DOHH2 (cell line): ENCODE measurements at regions not wholly inside any gene's neighbourhood (a gene's known extent, or its start where the extent isn't known, plus 50 kb on each side); places are given as distances from the start of the nearest gene placed in this dataset.

ENCODE experiments used
- H3F3A ChIP-seq: fragments of 200-600 bp; sonication (generic), shearing (Covaris generic); 2 replicates; pipeline ENCODE4 v1.6.0; 2016; ENCODE audit warnings: antibody characterized with exemption, mild to moderate bottlenecking; ENCODE audit not compliant: control insufficient read depth, insufficient read depth
- H3K27ac ChIP-seq: fragments of 200-600 bp; sonication (generic); 2 replicates; pipeline ENCODE4 v1.5.1; 2014; ENCODE audit warnings: low read depth, mild to moderate bottlenecking, low read length, moderate library complexity
- H3K27me3 ChIP-seq: fragments of 200-600 bp; sonication (generic); 2 replicates; pipeline ENCODE4 v1.6.1; 2014; ENCODE audit warnings: mild to moderate bottlenecking, low read length, mixed read lengths; ENCODE audit not compliant: control insufficient read depth
- H3K36me3 ChIP-seq: fragments of 200-600 bp; sonication (generic); 2 replicates; pipeline ENCODE4 v1.6.1; 2014; ENCODE audit warnings: mild to moderate bottlenecking, low read length, moderate library complexity, mixed read lengths; ENCODE audit not compliant: control insufficient read depth
- H3K4me1 ChIP-seq: fragments of 200-600 bp; sonication (generic); 2 replicates; pipeline ENCODE4 v1.6.1; 2014; ENCODE audit warnings: mild to moderate bottlenecking, low read length, mixed read lengths; ENCODE audit not compliant: control insufficient read depth
- H3K4me2 ChIP-seq: fragments of 200-600 bp; sonication (generic); 2 replicates; pipeline ENCODE4 v1.6.0; 2014; ENCODE audit warnings: mild to moderate bottlenecking, low read length, moderate library complexity
- H3K4me3 ChIP-seq: fragments of 200-600 bp; sonication (generic); 2 replicates; pipeline ENCODE4 v1.5.1; 2014; ENCODE audit warnings: mild to moderate bottlenecking, low read length, mixed read lengths
- H3K79me2 ChIP-seq: fragments of 200-600 bp; sonication (generic); 2 replicates; pipeline ENCODE4 v1.6.1; 2014; ENCODE audit warnings: mild to moderate bottlenecking, low read length, mixed read lengths; ENCODE audit not compliant: control insufficient read depth
- H3K9me2 ChIP-seq: fragments of 200-600 bp; sonication (generic); replicated peaks from 2 replicates; pipeline ENCODE4 v1.6.1; 2014; ENCODE audit warnings: mild to moderate bottlenecking, low read length, mixed read lengths; ENCODE audit not compliant: control insufficient read depth
- H3K9me3 ChIP-seq: fragments of 200-600 bp; sonication (generic); 2 replicates; pipeline ENCODE4 v1.6.1; 2014; ENCODE audit warnings: antibody characterized with exemption, low read length, mixed read lengths; ENCODE audit not compliant: control insufficient read depth, insufficient read depth
- H4K20me1 ChIP-seq: fragments of 200-600 bp; sonication (generic); 2 replicates; pipeline ENCODE4 v1.6.0; 2014; ENCODE audit warnings: low read depth, mild to moderate bottlenecking, antibody characterized with exemption, low read length, moderate library complexity; ENCODE audit not compliant: control insufficient read depth, insufficient read depth
- EZH2phosphoT487 ChIP-seq: fragments of 200-600 bp; sonication (generic); IDR thresholded peaks from 2 replicates; pipeline ENCODE4 v1.6.1; 2017; ENCODE audit warnings: borderline replicate concordance, mild to moderate bottlenecking, antibody characterized with exemption, low read length, moderate library complexity, mixed read lengths
- TF ChIP-seq, protein P1 (sequence below): fragments of 200-600 bp; sonication (generic); IDR thresholded peaks from one replicate; pipeline ENCODE4 v1.5.1; 2014; ENCODE audit warnings: antibody characterized with exemption, mild to moderate bottlenecking, low read depth, low read length; ENCODE audit not compliant: poor library complexity, severe bottlenecking

DNA sequence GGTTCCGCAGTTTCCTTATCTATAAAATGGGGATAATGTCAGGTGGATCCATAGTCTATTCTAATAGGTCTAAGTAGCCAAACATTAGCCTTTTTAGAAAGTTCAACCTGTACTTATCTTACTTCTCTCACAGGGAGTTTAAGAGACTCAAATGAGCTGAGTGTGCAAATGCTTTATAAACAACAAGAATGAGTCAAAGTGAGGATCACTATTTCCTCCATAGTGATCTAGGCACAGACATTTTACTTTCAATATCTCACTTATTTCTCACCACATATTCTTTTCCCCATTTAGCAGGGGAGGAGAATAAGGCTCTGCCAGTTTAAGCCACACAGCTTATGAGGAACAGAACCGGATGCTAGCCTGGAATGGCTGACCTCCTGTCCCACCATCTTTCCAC is 92.1 kb upstream of the LMO4 start:
- H3K79me2 ChIP-seq: no peaks in the 10 kb centered on the region
- 0 out of 2 replicates have a peak, but pooled peaks cover 3% of the 10 kb centered on the region for H3K27me3 ChIP-seq
- H3K4me3 ChIP-seq: no peak overlapping the region
- no peak overlapping the region for H3K4me2 ChIP-seq
- H3K4me1 ChIP-seq: peaks cover 4% of the 10 kb centered on the region; the same call in 1 of the 2 replicates
- no peaks in the 10 kb centered on the region for H3K9me3 ChIP-seq
- TF ChIP-seq, protein P1, sequence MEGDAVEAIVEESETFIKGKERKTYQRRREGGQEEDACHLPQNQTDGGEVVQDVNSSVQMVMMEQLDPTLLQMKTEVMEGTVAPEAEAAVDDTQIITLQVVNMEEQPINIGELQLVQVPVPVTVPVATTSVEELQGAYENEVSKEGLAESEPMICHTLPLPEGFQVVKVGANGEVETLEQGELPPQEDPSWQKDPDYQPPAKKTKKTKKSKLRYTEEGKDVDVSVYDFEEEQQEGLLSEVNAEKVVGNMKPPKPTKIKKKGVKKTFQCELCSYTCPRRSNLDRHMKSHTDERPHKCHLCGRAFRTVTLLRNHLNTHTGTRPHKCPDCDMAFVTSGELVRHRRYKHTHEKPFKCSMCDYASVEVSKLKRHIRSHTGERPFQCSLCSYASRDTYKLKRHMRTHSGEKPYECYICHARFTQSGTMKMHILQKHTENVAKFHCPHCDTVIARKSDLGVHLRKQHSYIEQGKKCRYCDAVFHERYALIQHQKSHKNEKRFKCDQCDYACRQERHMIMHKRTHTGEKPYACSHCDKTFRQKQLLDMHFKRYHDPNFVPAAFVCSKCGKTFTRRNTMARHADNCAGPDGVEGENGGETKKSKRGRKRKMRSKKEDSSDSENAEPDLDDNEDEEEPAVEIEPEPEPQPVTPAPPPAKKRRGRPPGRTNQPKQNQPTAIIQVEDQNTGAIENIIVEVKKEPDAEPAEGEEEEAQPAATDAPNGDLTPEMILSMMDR: no peak
- no peak for TF ChIP-seq EZH2phosphoT487
- H3F3A ChIP-seq: no peaks in the 10 kb centered on the region
- no peaks in the 10 kb centered on the region for H4K20me1 ChIP-seq
- no peak overlapping the region for H3K27ac ChIP-seq
- H3K9me2 ChIP-seq: no peaks in the 10 kb centered on the region
- H3K36me3 ChIP-seq: no peaks in the 10 kb centered on the region

DNA sequence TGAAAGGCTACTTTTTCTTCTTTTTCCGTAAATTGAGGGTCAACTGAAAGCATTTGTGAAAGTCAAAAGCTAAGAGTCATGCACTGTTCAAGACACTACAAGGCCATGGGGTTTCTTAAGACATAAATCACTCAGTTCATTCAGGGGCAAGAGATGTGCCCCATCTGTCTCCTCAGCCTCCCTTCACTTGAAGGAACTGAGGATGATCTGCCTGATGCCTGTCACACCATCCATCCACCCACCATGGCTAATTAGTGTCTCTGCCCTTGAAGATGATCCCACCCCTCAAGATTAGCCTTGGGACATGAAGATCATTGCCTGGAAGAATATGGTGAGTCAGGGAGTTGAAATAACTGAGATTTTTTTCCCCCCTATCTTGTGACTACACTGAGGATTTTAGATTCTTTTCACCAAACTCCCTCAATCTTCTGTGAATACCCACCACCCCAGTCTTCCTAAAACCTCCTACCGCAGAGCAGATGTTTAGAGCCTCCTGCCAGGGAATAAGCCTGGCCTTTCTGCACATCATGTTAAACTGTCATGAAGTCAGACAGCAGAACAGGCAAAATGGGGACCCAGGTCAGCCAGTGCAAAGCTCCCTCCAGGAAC is 88.6 kb upstream of the LMO4 start:
- no peaks in the 10 kb centered on the region for H3K79me2 ChIP-seq
- no peak overlapping the region for H3K4me2 ChIP-seq
- no peaks in the 10 kb centered on the region for H3F3A ChIP-seq
- H3K9me2 ChIP-seq: no peaks in the 10 kb centered on the region
- H3K36me3 ChIP-seq: no peaks in the 10 kb centered on the region
- no peaks in the 10 kb centered on the region for H3K9me3 ChIP-seq
- no peaks in the 10 kb centered on the region for H4K20me1 ChIP-seq
- H3K27ac ChIP-seq: no peak overlapping the region
- H3K4me3 ChIP-seq: no peak overlapping the region
- TF ChIP-seq, protein P1: no peak
- no peak for TF ChIP-seq EZH2phosphoT487
- 0 out of 2 replicates have a peak, but pooled peaks cover 3% of the 10 kb centered on the region for H3K27me3 ChIP-seq
- H3K4me1 ChIP-seq: no peaks in the 10 kb centered on the region

DNA sequence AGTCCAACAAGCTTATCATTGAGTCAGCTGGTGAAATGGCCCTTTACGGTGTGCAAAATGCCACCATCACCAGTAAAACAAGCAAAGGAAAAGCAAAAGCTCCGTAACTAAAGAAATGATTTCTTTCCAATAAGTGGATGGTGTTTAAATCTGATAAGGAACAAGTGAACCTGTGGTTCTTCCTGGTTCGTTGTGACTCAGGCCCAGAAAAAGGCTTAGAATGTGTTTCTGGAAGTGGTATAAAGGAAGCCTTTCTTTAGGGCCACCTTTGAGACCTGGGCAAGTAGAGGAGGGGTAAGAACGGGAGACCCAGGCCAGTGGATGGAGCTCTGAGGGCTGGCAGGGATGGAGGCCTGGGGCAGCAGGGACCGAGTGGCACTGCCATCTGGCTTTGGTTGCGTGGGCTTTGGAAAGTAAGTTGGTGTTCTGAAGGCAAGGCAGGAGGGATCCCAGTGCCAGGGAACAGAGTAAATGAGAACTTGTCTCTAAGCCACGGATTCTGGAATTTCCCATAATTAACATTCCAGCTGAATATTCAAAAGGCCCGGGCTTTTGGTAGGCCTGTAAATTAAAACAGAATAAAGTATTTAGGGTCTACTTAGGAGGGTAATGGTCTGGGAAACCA is 87.9 kb upstream of the LMO4 start:
- Histone ChIP-seq H3K9me3 (no peaks in the 10 kb centered on the region), H3K27ac (no peak overlapping the region), H3F3A (no peaks in the 10 kb centered on the region), H3K9me2 (no peaks in the 10 kb centered on the region), H3K4me2 (no peak overlapping the region), H4K20me1 (no peaks in the 10 kb centered on the region), H3K27me3 (no peaks in the 10 kb centered on the region; the same call in 1 of the 2 replicates), H3K4me1 (no peaks in the 10 kb centered on the region), H3K79me2 (no peaks in the 10 kb centered on the region), H3K36me3 (no peaks in the 10 kb centered on the region), H3K4me3 (no peak overlapping the region)
- no peak for TF ChIP-seq EZH2phosphoT487
- TF ChIP-seq, protein P1: no peak
